ENCODE measurements at regions not wholly inside any gene's neighbourhood (a gene's known extent, or its start where the extent isn't known, plus 50 kb on each side); places are given as distances from the start of the nearest gene placed in this dataset.

- Histone ChIP-seq H3K27me3 (ENCODE audit: control insufficient read depth in 2 of 2, insufficient read depth in 2 of 2, low read length in 2 of 2) (no peaks in the 10 kb centered on the region), H3K9ac (ENCODE audit: insufficient read depth, low read length, poor library complexity, severe bottlenecking) (no peak overlapping the region), H3K27ac (ENCODE audit: low read depth in 1 of 2, low read length in 2 of 2) (no peak overlapping the region), H3K4me2 (replicated peaks; ENCODE audit: extremely low read depth, low read length, poor library complexity, severe bottlenecking) (no peak overlapping the region), H4K20me1 (ENCODE audit: insufficient read depth, low read length) (no peaks in the 10 kb centered on the region), H3K79me2 (ENCODE audit: insufficient read depth, low read length) (no peaks in the 10 kb centered on the region), H3K36me3 (replicated peaks in 1 of 2; ENCODE audit: control insufficient read depth in 1 of 2, insufficient read depth in 2 of 2, low read length in 2 of 2) (no peaks in the 10 kb centered on the region), H3K9me3 (replicated peaks in 1 of 2; ENCODE audit: control insufficient read depth in 1 of 2, insufficient read depth in 1 of 2, low read length in 2 of 2) (peaks cover under 1 to 6% of the 10 kb centered on the region in 2 donors), H3K4me1 (ENCODE audit: control insufficient read depth in 1 of 2, insufficient read depth in 2 of 2, low read length in 2 of 2) (no peaks in the 10 kb centered on the region), H2AFZ (ENCODE audit: insufficient read depth, low read depth, low read length, poor library complexity, severe bottlenecking) (no peak overlapping the region), H3K4me3 (replicated peaks in 1 of 3; ENCODE audit: low read depth in 2 of 3, low read length in 3 of 3) (no peak overlapping the region)
- no peak overlapping the region for H3K27ac Mint-ChIP-seq
- H3K4me3 Mint-ChIP-seq, result no peak overlapping the region
- intact Hi-C loops (cut with micrococcal nuclease), result no loop called here
- peaks cover 0 to 2% (median 0%) of the 10 kb centered on the region in 3 donors for H3K27me3 Mint-ChIP-seq (ENCODE audit: low read depth in 3 of 3)
- DNase-seq, result no peak
- H3K4me1 Mint-ChIP-seq, result peaks cover 2% of the 10 kb centered on the region
- TF ChIP-seq CTCF (IDR thresholded peaks at IDR 0.05), result no peak
- WGBS (ENCODE audit: insufficient coverage), result 89% methylated on average over 5 of the region's 5 CpGs
- peaks cover 0 to 11% (median 5%) of the 10 kb centered on the region in 7 donors for H3K9me3 Mint-ChIP-seq
- no peaks in the 10 kb centered on the region for H3K36me3 Mint-ChIP-seq
Observed at GRCh38 chr5:124395926-124396325, 350.5 kb downstream of the ZNF608 start.

- Histone ChIP-seq H3K27ac (ENCODE audit: low read depth in 1 of 2, low read length in 2 of 2) (no peak overlapping the region), H2AFZ (ENCODE audit: insufficient read depth, low read depth, low read length, poor library complexity, severe bottlenecking) (no peak overlapping the region), H3K4me3 (replicated peaks in 1 of 3; ENCODE audit: low read depth in 2 of 3, low read length in 3 of 3) (no peak overlapping the region), H3K36me3 (replicated peaks in 1 of 2; ENCODE audit: control insufficient read depth in 1 of 2, insufficient read depth in 2 of 2, low read length in 2 of 2) (no peaks in the 10 kb centered on the region), H3K9me3 (replicated peaks in 1 of 2; ENCODE audit: control insufficient read depth in 1 of 2, insufficient read depth in 1 of 2, low read length in 2 of 2) (peaks cover 6 to 7% of the 10 kb centered on the region in 2 donors), H4K20me1 (ENCODE audit: insufficient read depth, low read length) (no peaks in the 10 kb centered on the region), H3K27me3 (ENCODE audit: control insufficient read depth in 2 of 2, insufficient read depth in 2 of 2, low read length in 2 of 2) (no peaks in the 10 kb centered on the region), H3K9ac (ENCODE audit: insufficient read depth, low read length, poor library complexity, severe bottlenecking) (no peak overlapping the region), H3K4me2 (replicated peaks; ENCODE audit: extremely low read depth, low read length, poor library complexity, severe bottlenecking) (no peak overlapping the region), H3K4me1 (ENCODE audit: control insufficient read depth in 1 of 2, insufficient read depth in 2 of 2, low read length in 2 of 2) (no peaks in the 10 kb centered on the region), H3K79me2 (ENCODE audit: insufficient read depth, low read length) (no peaks in the 10 kb centered on the region)
- peaks cover 2% of the 10 kb centered on the region for H3K4me1 Mint-ChIP-seq
- peaks cover 0 to 11% (median 5%) of the 10 kb centered on the region in 7 donors for H3K9me3 Mint-ChIP-seq
- 80% methylated on average over 8 of the region's 11 CpGs for WGBS (ENCODE audit: insufficient coverage)
- peaks cover 0 to 2% (median 0%) of the 10 kb centered on the region in 3 donors for H3K27me3 Mint-ChIP-seq (ENCODE audit: low read depth in 3 of 3)
- H3K4me3 Mint-ChIP-seq, result no peak overlapping the region
- H3K27ac Mint-ChIP-seq, result no peak overlapping the region
- no peak for TF ChIP-seq CTCF (IDR thresholded peaks at IDR 0.05)
- intact Hi-C loops (cut with micrococcal nuclease), result no loop called here
- no peak for DNase-seq
- no peaks in the 10 kb centered on the region for H3K36me3 Mint-ChIP-seq
Observed at GRCh38 chr5:124395287-124395686, 351.2 kb downstream of the ZNF608 start.

All from CD14-positive monocyte (primary cell).